Stimulated activated CD8-positive, alpha-beta memory T cell treated with anti-CD3 and anti-CD28 coated beads, Interleukin-15, amount 100 ng/mL, for 48 hours (primary cell): ENCODE measurements at regions not wholly inside any gene's neighbourhood (a gene's known extent, or its start where the extent isn't known, plus 50 kb on each side); places are given as distances from the start of the nearest gene placed in this dataset.

Experiments used
- DNase-seq, 2 donors: peaks; one replicate each; pipeline ENCODE4 v3.0.0-alpha.2; 2020; ENCODE audit warnings: low read depth in 2 of 2

GRCh38 chr4:22874334-22874912, 181.7 kb downstream of the GBA3 start:
- DNase-seq: no peak

GRCh38 chr4:22873899-22874298, 181.2 kb downstream of the GBA3 start:
- DNase-seq: no peak

- no peak for DNase-seq
Observed at GRCh38 chr4:22870847-22871449, 178.2 kb downstream of the GBA3 start.

- DNase-seq: no peak
Observed at GRCh38 chr4:22869235-22869634, 176.5 kb downstream of the GBA3 start.
